ENCODE measurements at regions not wholly inside any gene's neighbourhood (a gene's known extent, or its start where the extent isn't known, plus 50 kb on each side); places are given as distances from the start of the nearest gene placed in this dataset.

DNA sequence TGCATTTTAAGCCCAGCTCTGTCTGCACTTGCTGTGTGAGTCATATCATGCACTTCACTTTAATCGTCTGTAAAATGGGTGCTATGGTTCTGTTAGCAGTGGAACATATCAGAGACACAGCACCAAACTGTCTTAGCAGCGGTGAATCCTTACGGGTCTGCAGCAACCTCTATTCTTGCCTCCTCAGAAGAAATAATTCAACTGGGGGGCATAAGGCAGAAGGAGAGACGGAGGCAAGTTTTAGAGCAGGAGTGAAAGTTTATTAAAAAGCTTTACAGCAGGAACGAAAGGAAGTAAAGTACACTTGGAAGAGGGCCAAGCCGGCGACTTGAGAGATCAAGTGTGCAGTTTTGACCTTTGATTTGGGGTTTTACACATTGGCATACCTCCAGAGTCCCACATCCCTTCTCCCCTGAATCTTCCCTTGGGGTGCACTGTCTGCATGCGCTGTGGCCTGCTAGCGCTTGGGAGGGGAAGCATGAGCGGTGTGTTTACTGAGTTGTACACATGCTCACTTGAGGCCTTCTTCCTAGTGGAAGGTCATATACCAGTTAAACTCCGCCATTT lies 109.8 kb downstream of the DDX1 start:
- no peak for DNase-seq (ENCODE audit: low read depth)

DNA sequence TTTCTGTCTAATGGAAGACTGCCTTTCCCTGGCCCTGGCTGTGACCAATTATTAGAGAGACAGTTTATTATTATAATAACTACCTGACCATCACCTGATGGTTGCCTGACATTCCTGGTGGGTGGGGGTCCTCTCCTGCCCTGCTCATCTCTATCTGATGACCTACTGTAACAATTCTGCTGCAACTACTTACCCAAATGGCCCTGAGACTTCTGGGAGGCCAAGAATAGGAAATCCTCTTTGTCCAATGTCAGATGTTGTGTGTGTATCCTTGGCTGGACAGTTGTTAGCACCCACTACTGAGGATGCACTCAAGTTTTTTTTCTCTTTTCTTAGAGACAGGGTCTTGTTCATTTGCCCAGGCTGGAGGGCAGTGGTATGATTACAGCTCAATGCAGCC lies 110.3 kb downstream of the DDX1 start:
- no peak for DNase-seq (ENCODE audit: low read depth)

DNA sequence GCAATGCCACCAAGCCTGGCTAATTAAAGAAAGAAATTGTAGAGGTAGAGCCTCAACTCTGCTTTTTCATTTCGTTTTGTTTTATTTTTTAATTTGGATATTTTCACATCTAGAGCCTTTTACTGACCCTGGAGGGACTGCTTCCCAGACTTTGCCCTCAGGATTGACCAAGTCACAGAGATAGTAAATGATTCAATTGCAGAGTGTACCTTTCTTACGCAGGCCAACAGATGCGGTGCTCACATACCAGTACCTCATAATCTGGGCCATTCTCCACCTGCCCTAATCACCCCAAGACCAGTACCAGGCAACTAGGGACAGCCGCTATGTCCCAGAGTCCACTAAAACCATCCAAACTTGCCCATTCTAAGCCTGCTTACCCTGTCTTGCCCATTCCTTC lies 110.8 kb downstream of the DDX1 start:
- no peak for DNase-seq (ENCODE audit: low read depth)

DNA sequence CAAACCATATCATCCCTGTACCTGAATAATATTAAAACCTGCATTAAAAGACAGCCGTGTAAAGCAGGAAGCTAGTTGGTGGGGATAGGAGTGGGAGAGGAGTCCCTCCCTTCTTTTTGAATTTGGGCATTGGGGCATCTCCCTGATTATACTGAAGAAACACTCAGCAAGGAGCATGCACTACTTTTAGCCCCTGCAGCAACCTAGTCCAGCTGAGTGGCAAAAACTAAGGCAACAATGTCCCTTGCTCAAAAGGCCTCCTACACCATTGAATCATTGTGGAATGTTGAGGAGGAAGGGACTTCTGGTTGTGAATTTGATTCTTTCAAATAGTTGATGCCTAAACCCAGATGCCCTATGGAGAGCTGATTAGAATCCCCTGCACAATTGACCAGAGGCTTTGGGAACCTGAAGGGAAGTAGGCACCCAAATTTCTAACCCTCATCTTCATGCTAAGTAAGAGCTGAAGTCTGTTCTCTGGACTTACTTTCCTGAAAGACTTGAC lies 111.7 kb downstream of the DDX1 start:
- DNase-seq (ENCODE audit: low read depth): no peak

DNA sequence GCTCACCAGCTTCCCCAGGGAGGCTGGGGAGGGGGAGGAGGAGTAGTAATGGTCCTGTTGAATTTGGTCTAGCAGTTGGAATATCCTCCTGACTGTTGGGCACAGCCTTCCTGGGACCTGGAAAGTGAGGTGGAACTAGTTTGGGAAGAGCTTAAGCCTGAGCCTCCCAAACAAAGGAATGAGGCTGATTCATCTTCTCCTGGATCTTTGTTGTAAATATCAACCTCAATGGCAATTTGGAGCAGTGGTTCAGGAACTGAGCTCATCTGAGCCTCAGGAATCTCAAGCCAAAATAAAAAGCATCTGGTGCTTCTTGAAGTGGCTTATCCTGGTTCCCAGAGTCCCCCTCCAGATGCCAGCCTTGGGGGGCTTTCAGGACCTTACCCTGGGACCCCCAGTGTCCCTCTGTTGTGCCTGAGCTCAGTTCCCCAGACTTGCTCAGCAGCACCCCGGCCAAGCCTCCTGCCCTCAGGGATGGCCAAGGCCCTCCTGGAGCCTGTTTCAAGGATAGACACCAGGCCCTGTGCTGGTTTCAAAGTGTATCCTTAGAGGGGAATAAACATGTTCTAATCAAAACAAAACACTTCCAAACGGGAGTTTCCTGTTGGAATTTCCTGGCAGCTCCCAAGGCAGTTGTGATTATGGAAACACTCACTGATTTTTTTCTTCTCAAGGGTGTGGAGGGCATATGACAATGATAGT lies 112.6 kb downstream of the DDX1 start:
- no peak for DNase-seq (ENCODE audit: low read depth)

DNA sequence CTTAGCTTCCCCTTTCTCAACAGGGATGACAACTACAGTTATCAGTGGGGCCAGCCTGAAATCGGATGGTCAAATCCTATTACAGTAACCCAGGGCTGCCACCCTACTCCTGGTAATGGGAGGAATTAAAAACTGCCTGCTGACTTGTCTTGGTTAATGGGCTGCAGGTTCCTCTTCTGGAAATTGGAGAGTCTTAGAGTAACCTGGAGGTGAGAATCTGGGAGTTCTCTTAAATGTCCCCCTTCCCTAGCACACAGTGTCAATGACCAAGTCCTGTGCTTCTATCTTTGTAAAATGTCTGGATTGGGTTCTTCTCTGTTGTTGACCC lies 113.1 kb downstream of the DDX1 start:
- DNase-seq (ENCODE audit: low read depth): no peak

DNA sequence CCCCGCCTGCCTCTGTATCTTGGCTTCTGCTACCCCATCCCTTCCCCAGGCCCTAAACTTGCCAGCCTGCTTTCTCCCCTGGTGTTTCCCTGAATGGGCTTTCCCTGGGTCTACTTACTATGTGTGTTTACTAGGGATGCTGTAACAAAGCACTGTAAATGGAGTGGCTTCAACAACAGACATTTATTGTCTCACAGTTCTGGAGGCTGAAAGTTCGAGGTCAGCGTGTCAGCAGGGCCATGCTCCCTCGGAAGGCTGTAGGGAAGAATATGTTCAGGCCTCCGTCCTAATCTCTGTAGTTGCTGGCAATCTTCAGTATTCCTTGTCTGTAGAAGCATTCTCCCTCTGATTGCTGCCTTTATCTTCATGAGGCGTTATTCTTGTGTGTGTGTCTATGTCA lies 113.6 kb downstream of the DDX1 start:
- no peak for DNase-seq (ENCODE audit: low read depth)

DNA sequence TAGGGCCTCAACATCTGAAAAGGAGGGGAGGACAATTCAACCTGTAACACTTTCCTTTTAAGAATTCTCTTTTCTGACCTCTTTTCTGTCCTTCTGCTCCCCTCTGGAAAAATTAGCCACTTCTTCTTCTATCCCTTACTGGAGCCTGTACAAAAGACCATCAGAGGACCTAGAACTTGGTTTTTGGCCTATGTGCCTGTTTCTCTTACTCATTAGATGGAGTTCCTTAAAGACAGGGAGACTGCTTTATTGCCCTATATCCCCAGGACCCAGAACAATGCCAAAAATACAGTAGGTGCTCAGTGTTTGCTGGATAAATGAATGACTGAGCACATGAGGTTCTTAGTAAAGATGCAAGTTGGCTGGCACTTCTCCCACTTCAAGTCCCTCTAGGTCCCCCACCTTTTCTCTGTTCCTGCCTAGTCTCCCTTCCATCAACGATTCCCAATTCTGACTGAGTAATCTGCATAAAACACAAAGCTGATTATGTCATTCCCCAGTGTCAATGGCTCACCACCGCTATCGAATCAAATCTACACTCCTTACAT lies 114.2 kb downstream of the DDX1 start:
- no peak for DNase-seq (ENCODE audit: low read depth)

DNA sequence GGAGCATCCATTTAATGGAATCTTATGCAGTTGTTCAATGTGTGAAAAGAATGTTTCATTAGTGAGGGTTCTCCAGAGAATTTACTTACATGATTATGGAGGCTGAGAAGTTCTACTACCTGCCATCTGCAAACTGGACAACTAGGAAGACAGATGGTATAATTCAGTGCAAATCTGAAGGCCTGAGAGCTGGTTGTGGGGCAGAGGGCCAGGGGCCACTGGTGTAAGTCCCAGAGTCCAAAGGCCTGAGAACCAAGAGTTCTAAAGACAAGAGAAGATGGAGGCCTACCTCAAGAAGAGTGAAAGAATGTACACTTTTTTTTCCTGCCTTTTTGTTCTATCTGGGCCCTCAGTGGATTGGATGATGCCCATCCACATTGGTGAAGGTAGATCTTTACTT lies 114.8 kb downstream of the DDX1 start:
- no peak for DNase-seq (ENCODE audit: low read depth)

DNA sequence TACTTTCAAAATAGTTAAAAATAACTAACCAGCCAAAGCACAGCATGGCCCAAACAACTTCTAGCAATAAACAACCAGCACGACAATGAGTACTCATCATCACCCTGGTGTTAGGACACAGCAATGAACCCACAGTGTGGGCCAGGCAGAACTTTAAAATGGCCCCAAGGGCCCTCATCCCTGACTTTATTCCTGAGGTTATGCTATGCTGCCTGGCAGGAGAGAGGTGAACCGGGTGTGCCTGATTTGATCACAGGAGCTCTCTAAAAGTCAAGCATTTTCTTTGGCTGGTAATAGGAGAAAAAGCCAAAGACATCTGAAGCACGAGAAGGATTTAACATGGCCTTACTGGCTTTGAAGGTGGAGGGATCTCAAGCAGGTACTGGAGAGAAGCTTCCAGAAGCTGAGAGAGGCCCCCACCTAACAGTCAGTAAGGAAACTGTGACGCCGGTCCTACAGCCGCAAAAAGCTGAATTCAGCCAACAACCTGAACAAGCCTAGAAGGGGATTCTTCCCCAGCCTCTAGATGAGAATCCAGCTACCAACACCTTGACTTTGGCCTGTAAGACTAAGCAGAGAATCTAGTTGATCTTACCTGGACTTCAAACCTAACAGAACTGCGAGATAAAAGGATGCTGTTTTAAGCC lies 115.4 kb downstream of the DDX1 start:
- DNase-seq (ENCODE audit: low read depth): no peak

DNA sequence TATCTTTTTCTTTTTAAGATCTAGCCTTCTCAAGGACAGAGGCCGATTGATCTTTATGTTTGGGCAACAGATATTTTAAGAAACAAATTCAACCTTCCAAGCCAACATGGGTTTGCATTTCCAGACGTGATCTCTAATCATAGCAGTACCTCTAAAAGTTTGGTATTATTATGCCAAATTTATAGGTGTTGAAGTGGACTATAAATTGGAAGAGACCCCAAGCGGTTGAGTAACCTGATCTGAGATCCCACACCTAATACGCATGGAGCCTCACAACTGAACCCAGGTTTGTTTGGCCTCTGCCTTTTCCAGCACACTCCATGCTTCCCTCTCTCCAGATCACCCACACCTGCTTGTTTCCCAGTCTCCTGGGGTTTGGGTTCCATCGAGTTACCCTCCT lies 116.5 kb downstream of the DDX1 start:
- no peak for DNase-seq (ENCODE audit: low read depth)

DNA sequence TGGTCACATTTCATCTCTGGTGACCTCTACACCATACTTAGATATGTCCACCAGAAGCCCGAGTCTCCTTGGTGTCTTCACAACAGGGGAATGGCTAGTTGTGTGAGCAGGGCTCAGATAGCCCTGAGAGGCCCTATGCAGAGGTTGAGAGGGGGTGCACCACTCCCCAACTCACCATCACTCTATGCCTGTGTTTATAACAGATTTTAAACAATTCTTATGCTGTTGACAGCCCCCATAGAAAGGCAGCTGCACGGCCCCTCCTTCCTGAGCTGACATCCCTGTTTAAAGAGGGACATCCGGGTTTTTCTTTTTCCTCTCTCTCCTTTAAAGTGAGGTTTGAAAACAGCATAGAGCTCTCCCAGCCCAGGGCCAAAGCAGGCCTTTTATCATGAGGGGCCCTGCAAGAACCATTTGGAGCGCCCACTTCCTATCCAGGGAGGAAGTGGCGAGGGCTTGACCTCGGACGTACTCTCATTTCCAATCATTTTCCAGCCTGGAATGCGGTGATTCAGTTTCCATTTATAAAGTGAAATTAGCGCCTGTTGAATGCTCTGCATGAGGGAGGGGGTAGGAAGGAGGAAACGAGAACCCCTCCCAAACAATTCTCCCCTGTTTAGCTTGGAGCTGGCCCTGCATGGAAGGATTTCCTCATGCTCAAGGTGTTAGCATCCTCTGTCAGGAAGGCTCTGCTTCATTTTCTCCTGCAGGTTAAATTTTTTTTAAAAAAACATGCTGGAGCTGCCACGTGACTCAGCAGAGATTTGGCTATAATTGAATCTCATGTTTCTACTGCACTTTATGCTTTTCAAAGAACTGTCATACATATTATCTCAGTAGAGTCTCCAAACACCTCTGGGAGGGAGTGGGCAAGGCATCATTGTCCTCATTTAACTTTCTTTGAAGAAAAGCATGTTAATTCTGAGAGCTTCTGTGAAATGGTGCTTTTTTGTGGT lies 117.5 kb downstream of the DDX1 start:
- peak; percentile 20 for DNase-seq (ENCODE audit: low read depth)

DNA sequence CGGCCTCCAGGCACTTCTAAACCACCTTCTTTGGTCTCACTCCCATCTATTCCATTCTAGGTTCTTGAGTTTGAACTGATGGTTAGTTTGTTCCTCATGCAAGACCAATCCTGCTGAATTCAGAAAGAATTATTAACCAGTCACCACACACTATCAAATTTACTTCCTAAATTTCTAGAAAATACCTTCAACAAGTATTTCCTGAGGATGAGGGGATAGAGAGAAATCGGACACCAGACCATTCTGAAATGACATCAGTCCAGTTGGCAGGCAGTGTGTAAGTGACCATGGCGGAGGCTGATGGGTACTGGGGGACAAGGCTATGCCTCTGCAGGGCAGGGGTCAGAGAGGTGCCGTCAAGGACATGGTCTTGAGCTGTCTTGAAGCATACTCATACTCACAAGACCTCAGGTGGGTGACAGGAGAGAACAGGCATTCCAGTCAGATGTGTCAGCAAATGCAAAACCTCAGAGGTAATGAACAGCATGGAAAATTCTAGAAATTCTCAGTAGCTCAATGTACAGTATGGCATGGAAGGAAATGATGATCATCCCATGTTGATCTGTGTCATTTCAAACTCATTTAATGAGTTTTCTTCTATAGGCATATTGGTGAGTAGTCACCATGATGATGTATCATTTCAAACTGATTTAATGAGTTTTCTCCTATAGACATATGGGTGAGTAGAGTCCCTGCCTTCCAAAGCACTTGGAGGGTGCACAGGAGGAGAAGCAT lies 119.6 kb downstream of the DDX1 start:
- DNase-seq (ENCODE audit: low read depth): peak; percentile 6

DNA sequence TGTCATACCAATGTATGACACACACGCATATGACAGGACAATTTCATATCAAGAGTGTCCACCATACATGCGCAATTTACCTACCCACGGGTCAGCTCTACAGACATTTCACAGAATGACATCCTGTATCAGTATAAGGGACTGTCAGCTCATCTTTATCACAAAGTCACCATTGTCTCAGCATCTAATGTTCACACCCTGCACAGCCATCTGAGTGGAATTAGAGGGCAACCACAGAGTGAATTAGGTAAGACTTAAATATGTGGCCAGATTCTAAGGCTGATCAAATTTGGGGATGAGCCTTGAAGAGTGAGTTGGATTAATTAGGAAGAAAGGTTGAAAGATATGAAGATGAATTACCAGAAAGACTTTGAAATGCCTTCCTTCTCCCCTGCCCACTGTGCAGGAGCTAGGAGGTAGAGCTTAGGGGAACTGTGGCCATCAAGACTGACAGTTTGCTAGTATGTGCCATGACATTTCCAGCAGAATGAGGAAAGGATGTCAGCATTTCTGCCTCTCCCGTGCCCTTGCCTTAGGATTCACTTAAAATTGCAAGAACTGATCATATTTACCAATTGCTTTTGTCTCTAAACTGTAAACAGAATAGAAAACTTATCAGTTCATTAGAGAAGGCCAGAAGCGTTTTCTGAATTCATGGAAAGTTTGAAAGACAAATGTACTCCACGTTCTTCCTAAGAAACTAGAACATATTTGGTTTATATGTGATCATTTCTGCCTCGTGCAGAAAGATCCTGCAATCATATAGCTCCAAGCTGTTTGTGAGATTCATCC lies 121.1 kb downstream of the DDX1 start:
- DNase-seq (ENCODE audit: low read depth): no peak

DNA sequence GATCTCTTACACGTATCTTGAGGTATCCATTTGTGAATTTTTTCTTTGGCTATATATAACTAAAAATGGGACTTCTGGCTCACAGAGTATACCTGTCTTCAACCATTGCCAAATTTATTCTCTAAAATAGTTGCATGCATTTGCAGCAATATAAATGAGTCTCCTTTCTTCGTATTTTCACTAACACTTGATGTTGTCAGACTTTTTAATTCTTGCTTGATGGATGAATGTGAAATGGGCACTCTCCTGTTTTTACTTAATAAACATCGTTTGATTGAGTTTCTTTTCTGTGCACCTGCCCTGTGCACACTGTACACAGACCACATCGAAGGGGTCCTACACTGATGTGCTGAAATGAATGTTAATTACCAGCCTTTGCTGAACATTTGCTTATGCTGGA lies 121.8 kb downstream of the DDX1 start:
- DNase-seq (ENCODE audit: low read depth): no peak

DNA sequence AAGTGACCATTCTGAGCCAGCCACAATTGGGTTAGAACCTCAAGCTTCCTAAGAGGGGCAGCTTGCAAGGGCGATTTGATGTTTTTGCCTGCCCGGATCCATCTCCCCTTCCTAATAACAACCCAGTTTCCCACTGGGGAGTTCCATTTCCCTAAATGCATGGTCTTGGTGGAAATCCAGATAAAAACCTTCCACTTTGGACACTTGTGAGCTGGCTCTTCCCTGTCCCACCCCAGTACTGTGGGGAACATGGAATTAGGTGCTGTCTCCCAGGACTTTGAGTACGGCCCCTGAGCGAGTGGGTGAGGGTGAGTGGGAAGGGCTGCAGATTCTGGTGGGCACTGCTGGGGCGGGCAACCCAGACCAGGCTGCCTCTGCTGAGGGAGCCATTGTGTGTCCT lies 122.3 kb downstream of the DDX1 start:
- DNase-seq (ENCODE audit: low read depth): no peak

DNA sequence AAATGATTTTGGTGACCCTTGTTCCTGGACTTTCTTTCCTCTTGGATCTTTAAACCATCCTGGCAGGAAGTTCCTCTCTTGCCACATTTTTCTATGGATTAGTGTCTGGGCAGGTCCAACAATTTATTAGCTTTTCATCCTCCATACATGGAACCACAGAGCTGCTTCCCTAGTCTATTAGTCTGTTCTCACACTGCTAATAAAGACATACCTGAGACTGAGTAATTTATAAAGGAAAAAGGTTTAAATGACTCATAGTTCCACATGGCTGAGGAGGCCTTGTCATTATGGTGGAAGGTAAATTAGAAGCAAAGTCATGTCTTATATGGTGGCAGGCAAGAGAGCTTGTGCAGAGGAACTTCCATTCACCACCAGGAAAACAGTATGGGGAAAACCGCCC lies 122.9 kb downstream of the DDX1 start:
- no peak for DNase-seq (ENCODE audit: low read depth)

DNA sequence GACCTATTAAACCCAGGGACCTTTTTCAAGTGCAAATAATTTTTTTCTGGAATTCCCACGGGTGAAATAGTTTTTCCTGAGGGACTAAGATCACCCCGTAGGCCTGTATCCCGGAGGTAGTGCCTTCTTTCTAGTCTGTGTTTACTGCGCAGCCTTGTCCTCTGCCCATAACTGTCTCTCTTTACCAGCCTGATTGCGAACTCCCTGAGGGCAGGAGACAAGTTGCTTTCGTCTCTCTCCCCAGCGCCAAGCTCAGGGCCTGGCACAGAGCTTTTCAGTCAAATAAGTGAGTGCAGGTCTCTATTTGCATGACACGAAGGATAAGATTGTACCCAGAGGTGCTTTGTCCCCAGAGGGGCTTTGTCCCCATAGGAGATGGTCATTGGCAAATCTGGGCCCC lies 123.9 kb downstream of the DDX1 start:
- DNase-seq (ENCODE audit: low read depth): no peak

DNA sequence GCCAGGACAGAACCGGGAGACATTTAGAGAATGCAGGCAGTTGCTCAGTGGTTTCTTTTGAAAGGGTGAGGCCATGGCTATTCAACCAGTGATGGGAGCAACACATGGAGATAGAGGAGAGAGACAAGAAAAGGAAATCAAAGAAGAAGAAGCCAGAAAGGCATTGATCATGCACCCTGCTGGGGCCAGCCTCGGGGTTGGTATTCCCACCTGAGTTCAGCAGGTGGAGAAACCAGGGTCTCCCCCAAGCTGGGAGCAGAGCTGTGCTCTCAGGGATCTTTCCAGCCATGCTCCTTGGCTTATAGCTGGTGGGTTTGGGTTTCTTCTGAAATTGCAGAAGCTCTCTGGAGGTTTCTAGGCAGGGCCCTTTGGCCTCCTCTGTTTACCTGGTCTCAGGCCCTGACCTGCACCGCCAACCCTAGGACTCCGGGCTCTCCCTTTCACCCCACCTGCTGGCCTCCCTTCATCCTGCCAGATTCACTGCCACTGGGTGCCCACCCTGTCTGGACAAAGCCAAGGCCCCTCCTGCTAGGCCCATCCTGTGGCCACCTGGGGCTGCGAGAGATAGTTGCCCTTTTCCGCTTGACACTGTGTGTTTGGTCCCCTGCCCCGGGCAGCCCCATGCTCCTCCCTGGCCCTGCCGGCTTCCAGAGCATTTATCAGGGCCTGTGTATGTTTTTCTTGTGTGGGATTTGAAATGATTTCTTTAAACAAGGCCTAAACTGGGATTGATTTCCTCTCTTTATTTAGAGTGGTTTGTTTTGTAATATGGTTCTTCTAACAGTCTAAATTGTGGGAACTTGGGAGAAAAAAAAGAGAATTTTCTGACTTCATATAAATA lies 126.7 kb downstream of the DDX1 start:
- no peak for DNase-seq (ENCODE audit: low read depth)

All from HT1080 (cell line).